CD4-positive, CD25-positive, alpha-beta regulatory T cell (primary cell): ENCODE measurements at regions not wholly inside any gene's neighbourhood (a gene's known extent, or its start where the extent isn't known, plus 50 kb on each side); places are given as distances from the start of the nearest gene placed in this dataset.
"Not testable (repeated sequence)": the region's sequence is repeated elsewhere in the genome, so short reads cannot be mapped to it uniquely, and the experiment has no call there.

Source experiments
- ATAC-seq, 2 donors: fragments of 150-1000 bp; cut with Tn5 transposase; one replicate each; pipeline ENCODE4 v1.10.0; 2021; ENCODE audit warnings: low read depth in 2 of 2, moderate number of reproducible peaks in 2 of 2, moderate library complexity in 1 of 2
- DNase-seq, 3 donors: peaks; one replicate each; pipeline versions ENCODE4 v3.0.0 to v3.0.0-alpha.2; 2012 to 2022; ENCODE audit warnings: mixed read lengths in 1 of 3
- H3K27ac ChIP-seq: one replicate; pipeline ENCODE4 v1.7.0; 2013; ENCODE audit warnings: mild to moderate bottlenecking, low read length; ENCODE audit not compliant: insufficient read depth, poor library complexity, severe bottlenecking
- H3K27me3 ChIP-seq: one replicate; pipeline ENCODE4 v1.7.0; 2013; ENCODE audit warnings: low read length; ENCODE audit not compliant: control insufficient read depth, insufficient read depth
- H3K36me3 ChIP-seq: one replicate; pipeline ENCODE4 v1.7.0; 2013; ENCODE audit warnings: mild to moderate bottlenecking, low read length, moderate library complexity; ENCODE audit not compliant: control insufficient read depth, insufficient read depth
- H3K4me1 ChIP-seq: 2 replicates; pipeline ENCODE4 v1.7.0; 2013; ENCODE audit warnings: mild to moderate bottlenecking, low read length; ENCODE audit not compliant: insufficient read depth, control insufficient read depth, poor library complexity, severe bottlenecking
- H3K4me3 ChIP-seq: one replicate; pipeline ENCODE4 v1.7.0; 2013; ENCODE audit warnings: low read depth, mild to moderate bottlenecking, low read length, moderate library complexity
- H3K9me3 ChIP-seq, 2 experiments: 1 replicate in 1 of 2; 2 replicates in 1 of 2; pipeline ENCODE4 v1.7.0; 2013; ENCODE audit warnings: low read length in 2 of 2, mild to moderate bottlenecking in 1 of 2, moderate library complexity in 1 of 2; ENCODE audit not compliant: control insufficient read depth in 2 of 2
- H3K27ac Mint-ChIP-seq, 3 donors: one replicate each; pipeline ENCODE4 v1.8.0; 2020 to 2022; ENCODE audit warnings: mild to moderate bottlenecking in 3 of 3, mixed read lengths in 3 of 3, moderate library complexity in 2 of 3
- H3K27me3 Mint-ChIP-seq: one replicate; pipeline ENCODE4 v1.8.0; 2022; ENCODE audit warnings: mild to moderate bottlenecking, mixed read lengths
- H3K36me3 Mint-ChIP-seq: one replicate; pipeline ENCODE4 v1.8.0; 2020; ENCODE audit warnings: mixed read lengths
- H3K4me1 Mint-ChIP-seq, 4 donors: one replicate each; pipeline ENCODE4 v1.8.0; 2020 to 2022; ENCODE audit warnings: mixed read lengths in 4 of 4, mild to moderate bottlenecking in 1 of 4
- H3K4me3 Mint-ChIP-seq, 4 donors: one replicate each; pipeline ENCODE4 v1.8.0; 2020 to 2022; ENCODE audit warnings: mild to moderate bottlenecking in 4 of 4, mixed read lengths in 4 of 4, moderate library complexity in 3 of 4
- H3K9me3 Mint-ChIP-seq, 7 donors: one replicate each; pipeline ENCODE4 v1.8.0; 2020 to 2022; ENCODE audit warnings: mixed read lengths in 7 of 7, mild to moderate bottlenecking in 3 of 7, moderate library complexity in 2 of 7

GRCh38 chr1:222898191-222898527, 83.3 kb downstream of the DISP1 start:
- Mint-ChIP-seq H3K9me3 (peaks cover 0 to 2% (median 0%) of the 10 kb centered on the region in 7 donors), H3K36me3 (peaks cover 3% of the 10 kb centered on the region), H3K27ac (peak overlapping the region; percentile 40 to 88 (median 48)), H3K4me1 (peaks cover 8 to 21% (median 14%) of the 10 kb centered on the region in 4 donors), H3K4me3 (peak overlapping the region; percentile 2 to 79 (median 40)), H3K27me3 (no peaks in the 10 kb centered on the region)
- DNase-seq (no peak), ATAC-seq (no peak)
- Histone ChIP-seq H3K36me3 (no peaks in the 10 kb centered on the region), H3K4me1 (no peaks in the 10 kb centered on the region), H3K27me3 (no peaks in the 10 kb centered on the region), H3K9me3 (no peaks in the 10 kb centered on the region), H3K4me3 (peak overlapping the region; percentile 54), H3K27ac (no peak overlapping the region)

- no peak overlapping the region for H3K27ac Mint-ChIP-seq
- H3K4me1 Mint-ChIP-seq: peaks cover 8 to 21% (median 14%) of the 10 kb centered on the region in 4 donors
- peaks cover 3% of the 10 kb centered on the region for H3K36me3 Mint-ChIP-seq
- H3K4me3 Mint-ChIP-seq: peak overlapping the region in 1 of 4 donors; percentile 27
- ATAC-seq: no peak
- H3K27me3 Mint-ChIP-seq: no peaks in the 10 kb centered on the region
- no peak overlapping the region for H3K27ac ChIP-seq
- no peaks in the 10 kb centered on the region for H3K4me1 ChIP-seq
- DNase-seq: no peak
- no peaks in the 10 kb centered on the region for H3K27me3 ChIP-seq
- H3K36me3 ChIP-seq: no peaks in the 10 kb centered on the region
- H3K9me3 Mint-ChIP-seq: peaks cover 0 to 2% (median 0%) of the 10 kb centered on the region in 7 donors
- H3K9me3 ChIP-seq: no peaks in the 10 kb centered on the region
- H3K4me3 ChIP-seq: no peak overlapping the region
Observed at GRCh38 chr1:222899471-222899870, 84.6 kb downstream of the DISP1 start.

GRCh38 chr1:222904451-222904850, 89.6 kb downstream of the DISP1 start:
- Histone ChIP-seq H3K27ac (no peak overlapping the region), H3K4me1 (no peaks in the 10 kb centered on the region), H3K27me3 (no peaks in the 10 kb centered on the region), H3K4me3 (no peak overlapping the region), H3K9me3 (no peaks in the 10 kb centered on the region), H3K36me3 (no peaks in the 10 kb centered on the region)
- Mint-ChIP-seq H3K36me3 (peaks cover 3% of the 10 kb centered on the region), H3K4me1 (peaks cover 0 to 8% (median 2%) of the 10 kb centered on the region in 4 donors), H3K4me3 (no peak overlapping the region), H3K27me3 (no peaks in the 10 kb centered on the region), H3K9me3 (peaks cover 0 to 2% (median 0%) of the 10 kb centered on the region in 7 donors), H3K27ac (no peak overlapping the region)
- no peak for DNase-seq
- ATAC-seq: no peak

GRCh38 chr1:222905151-222905550, 90.3 kb downstream of the DISP1 start:
- no peak for ATAC-seq
- Histone ChIP-seq H3K4me1 (no peaks in the 10 kb centered on the region), H3K27me3 (no peaks in the 10 kb centered on the region), H3K9me3 (no peaks in the 10 kb centered on the region), H3K4me3 (no peak overlapping the region), H3K36me3 (no peaks in the 10 kb centered on the region), H3K27ac (no peak overlapping the region)
- Mint-ChIP-seq H3K4me1 (peaks cover 0 to 8% (median 2%) of the 10 kb centered on the region in 4 donors), H3K36me3 (peaks cover 3% of the 10 kb centered on the region), H3K27ac (no peak overlapping the region), H3K4me3 (no peak overlapping the region), H3K9me3 (peaks cover 0 to 2% (median 0%) of the 10 kb centered on the region in 7 donors), H3K27me3 (no peaks in the 10 kb centered on the region)
- no peak for DNase-seq

- H3K27me3 Mint-ChIP-seq, DNase-seq, H3K4me1 ChIP-seq, H3K4me1 Mint-ChIP-seq, H3K4me3 Mint-ChIP-seq, H3K27me3 ChIP-seq, ATAC-seq, H3K36me3 Mint-ChIP-seq, H3K36me3 ChIP-seq, H3K27ac ChIP-seq, H3K9me3 Mint-ChIP-seq, H3K4me3 ChIP-seq, H3K27ac Mint-ChIP-seq, H3K9me3 ChIP-seq: not testable (repeated sequence)
Observed at GRCh38 chr1:222906271-222906739, 91.5 kb downstream of the DISP1 start.

GRCh38 chr1:222909586-222909985, 94.7 kb downstream of the DISP1 start:
- Histone ChIP-seq H3K4me3 (no peak overlapping the region), H3K4me1 (no peaks in the 10 kb centered on the region), H3K27me3 (no peaks in the 10 kb centered on the region), H3K36me3 (no peaks in the 10 kb centered on the region), H3K27ac (no peak overlapping the region), H3K9me3 (no peaks in the 10 kb centered on the region)
- Mint-ChIP-seq H3K27ac (peak overlapping the region in 1 of 3 donors; percentile 26), H3K9me3 (peaks cover 0 to 1% (median 0%) of the 10 kb centered on the region in 7 donors), H3K27me3 (no peaks in the 10 kb centered on the region), H3K4me1 (peaks cover 0 to 3% (median 0%) of the 10 kb centered on the region in 4 donors), H3K36me3 (no peaks in the 10 kb centered on the region), H3K4me3 (no peak overlapping the region)
- DNase-seq: no peak
- ATAC-seq: no peak

- no peak overlapping the region for H3K27ac ChIP-seq
- no peak overlapping the region for H3K4me3 ChIP-seq
- no peaks in the 10 kb centered on the region for H3K36me3 ChIP-seq
- Mint-ChIP-seq H3K27ac (no peak overlapping the region), H3K27me3 (no peaks in the 10 kb centered on the region), H3K9me3 (peaks cover 0 to 4% (median 0%) of the 10 kb centered on the region in 7 donors), H3K4me3 (no peak overlapping the region), H3K36me3 (no peaks in the 10 kb centered on the region), H3K4me1 (peaks cover 0 to 3% (median 0%) of the 10 kb centered on the region in 4 donors)
- DNase-seq (no peak), ATAC-seq (no peak)
- no peaks in the 10 kb centered on the region for H3K4me1 ChIP-seq
- H3K9me3 ChIP-seq: peaks cover 0 to 2% of the 10 kb centered on the region in 2 experiments
- no peaks in the 10 kb centered on the region for H3K27me3 ChIP-seq
Observed at GRCh38 chr1:222910699-222911098, 95.9 kb downstream of the DISP1 start.

- Mint-ChIP-seq H3K27me3 (no peaks in the 10 kb centered on the region), H3K9me3 (peaks cover 0 to 4% (median 1%) of the 10 kb centered on the region in 7 donors), H3K27ac (no peak overlapping the region), H3K36me3 (no peaks in the 10 kb centered on the region), H3K4me3 (no peak overlapping the region), H3K4me1 (peaks cover 0 to 3% (median 0%) of the 10 kb centered on the region in 4 donors)
- Histone ChIP-seq H3K4me3 (no peak overlapping the region), H3K27me3 (no peaks in the 10 kb centered on the region), H3K4me1 (no peaks in the 10 kb centered on the region), H3K36me3 (peaks cover 3% of the 10 kb centered on the region), H3K9me3 (peaks cover 3 to 8% of the 10 kb centered on the region in 2 experiments), H3K27ac (no peak overlapping the region)
- ATAC-seq (no peak), DNase-seq (no peak)
Observed at GRCh38 chr1:222911866-222912265, 97.0 kb downstream of the DISP1 start.
